Keratinocyte (primary cell): ENCODE measurements at regions not wholly inside any gene's neighbourhood (a gene's known extent, or its start where the extent isn't known, plus 50 kb on each side); places are given as distances from the start of the nearest gene placed in this dataset.

Experiments
- EZH2 ChIP-seq: IDR thresholded peaks from one replicate; pipeline ENCODE4 v1.6.1; 2012; ENCODE audit warnings: inconsistent platforms, mild to moderate bottlenecking, low read length, moderate library complexity
- TF ChIP-seq, protein P1 (sequence below), 3 experiments: IDR thresholded peaks in 1 of 3; conservative IDR thresholded peaks in 1 of 3; optimal IDR thresholded peaks in 1 of 3; 2 replicates in 2 of 3; 3 replicates in 1 of 3; pipeline versions ENCODE3 to v1.5.1; 2011; ENCODE audit warnings: low read length in 3 of 3, mild to moderate bottlenecking in 3 of 3, moderate library complexity in 2 of 3, control low read depth in 1 of 3, inconsistent platforms in 1 of 3; ENCODE audit not compliant: insufficient read depth in 2 of 3; ENCODE audit errors: extremely low read depth in 1 of 3

DNA sequence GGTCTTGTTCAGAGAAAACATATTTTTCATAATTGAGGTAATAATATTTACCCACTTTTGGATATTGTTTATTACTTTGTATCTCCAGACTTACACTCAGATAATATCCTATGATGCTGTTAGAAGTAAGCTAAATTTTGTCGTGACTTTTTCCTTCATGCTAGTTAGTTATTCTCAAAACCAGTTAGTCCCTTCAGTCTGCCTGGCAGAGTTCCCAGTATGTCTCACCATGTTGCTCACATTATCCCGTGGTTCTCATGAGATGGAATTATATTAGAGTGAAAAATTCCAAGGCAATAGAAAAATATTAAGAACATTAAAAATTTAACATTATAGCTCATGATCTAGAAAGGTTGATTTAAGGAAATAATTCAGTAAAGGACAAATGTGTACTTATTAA is 81.5 kb upstream of the SMIM30 start:
- TF ChIP-seq, protein P1, sequence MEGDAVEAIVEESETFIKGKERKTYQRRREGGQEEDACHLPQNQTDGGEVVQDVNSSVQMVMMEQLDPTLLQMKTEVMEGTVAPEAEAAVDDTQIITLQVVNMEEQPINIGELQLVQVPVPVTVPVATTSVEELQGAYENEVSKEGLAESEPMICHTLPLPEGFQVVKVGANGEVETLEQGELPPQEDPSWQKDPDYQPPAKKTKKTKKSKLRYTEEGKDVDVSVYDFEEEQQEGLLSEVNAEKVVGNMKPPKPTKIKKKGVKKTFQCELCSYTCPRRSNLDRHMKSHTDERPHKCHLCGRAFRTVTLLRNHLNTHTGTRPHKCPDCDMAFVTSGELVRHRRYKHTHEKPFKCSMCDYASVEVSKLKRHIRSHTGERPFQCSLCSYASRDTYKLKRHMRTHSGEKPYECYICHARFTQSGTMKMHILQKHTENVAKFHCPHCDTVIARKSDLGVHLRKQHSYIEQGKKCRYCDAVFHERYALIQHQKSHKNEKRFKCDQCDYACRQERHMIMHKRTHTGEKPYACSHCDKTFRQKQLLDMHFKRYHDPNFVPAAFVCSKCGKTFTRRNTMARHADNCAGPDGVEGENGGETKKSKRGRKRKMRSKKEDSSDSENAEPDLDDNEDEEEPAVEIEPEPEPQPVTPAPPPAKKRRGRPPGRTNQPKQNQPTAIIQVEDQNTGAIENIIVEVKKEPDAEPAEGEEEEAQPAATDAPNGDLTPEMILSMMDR (optimal IDR thresholded peaks at IDR 0.05 in 1 of 3, IDR thresholded peaks at IDR 0.05 in 1 of 3, conservative IDR thresholded peaks at IDR 0.05 in 1 of 3; ENCODE audit: extremely low read depth in 1 of 3, insufficient read depth in 2 of 3, low read length in 3 of 3): no peak
- TF ChIP-seq EZH2: no peak
